GM10248 (cell line): ENCODE measurements at regions not wholly inside any gene's neighbourhood (a gene's known extent, or its start where the extent isn't known, plus 50 kb on each side); places are given as distances from the start of the nearest gene placed in this dataset.

Source experiments
- CTCF ChIA-PET: fragments of 300-600 bp; sonication (Branson Sonifier 250); formaldehyde crosslinking; extraction: SDS; loops from one replicate; lab custom pipeline; 2021; ENCODE audit warnings: antibody characterized with exemption; lab: Yijun Ruan, JAX
- POLR2A ChIA-PET: fragments of 350-650 bp; sonication (Branson Sonifier 250); formaldehyde crosslinking; extraction: SDS; loops from one replicate; lab custom pipeline; 2020; ENCODE audit warnings: antibody characterized with exemption; lab: Yijun Ruan, JAX
- DNase-seq: peaks from one replicate; pipeline ENCODE4 v3.0.0; 2012; ENCODE audit errors: extremely low spot score
- CTCF ChIP-seq: IDR thresholded peaks from 2 replicates; pipeline ENCODE4 v1.5.1; 2012; ENCODE audit warnings: mild to moderate bottlenecking, low read depth; ENCODE audit errors: extremely low read depth, missing control alignments, control extremely low read depth

DNA sequence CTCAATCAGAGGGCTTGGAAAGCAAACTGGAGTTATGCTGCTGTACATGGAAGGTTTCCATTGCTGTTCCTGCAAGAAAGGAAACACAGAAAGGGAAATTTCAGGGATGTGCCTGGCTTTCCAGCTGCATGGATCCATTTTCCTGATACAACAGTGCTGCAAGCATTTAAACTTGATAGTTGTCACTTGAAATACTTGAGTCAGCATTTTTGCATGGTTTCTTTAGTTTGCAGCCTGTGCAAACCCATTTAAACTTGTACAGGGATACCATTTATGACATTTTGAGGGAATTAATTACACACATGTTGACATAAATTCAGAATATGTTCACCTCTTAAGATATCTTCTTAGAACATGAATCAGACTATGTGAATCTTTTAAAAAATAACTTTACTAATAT is 131.1 kb upstream of the RASGEF1B start:
- POLR2A ChIA-PET: no interaction called here
- CTCF ChIA-PET: no interaction called here
- TF ChIP-seq CTCF: no peak
- DNase-seq: no peak

- CTCF ChIA-PET: interaction anchor here (1.0 kb wide), 1 partner anchor 11 kb away, joined by 3 read pairs; no protein-coding TSS in a partner anchor
- POLR2A ChIA-PET: no interaction called here
- TF ChIP-seq CTCF: no peak
- DNase-seq: no peak
Measured at GRCh38 chr4:81601358-81601694, 129.6 kb upstream of the RASGEF1B start.

DNA sequence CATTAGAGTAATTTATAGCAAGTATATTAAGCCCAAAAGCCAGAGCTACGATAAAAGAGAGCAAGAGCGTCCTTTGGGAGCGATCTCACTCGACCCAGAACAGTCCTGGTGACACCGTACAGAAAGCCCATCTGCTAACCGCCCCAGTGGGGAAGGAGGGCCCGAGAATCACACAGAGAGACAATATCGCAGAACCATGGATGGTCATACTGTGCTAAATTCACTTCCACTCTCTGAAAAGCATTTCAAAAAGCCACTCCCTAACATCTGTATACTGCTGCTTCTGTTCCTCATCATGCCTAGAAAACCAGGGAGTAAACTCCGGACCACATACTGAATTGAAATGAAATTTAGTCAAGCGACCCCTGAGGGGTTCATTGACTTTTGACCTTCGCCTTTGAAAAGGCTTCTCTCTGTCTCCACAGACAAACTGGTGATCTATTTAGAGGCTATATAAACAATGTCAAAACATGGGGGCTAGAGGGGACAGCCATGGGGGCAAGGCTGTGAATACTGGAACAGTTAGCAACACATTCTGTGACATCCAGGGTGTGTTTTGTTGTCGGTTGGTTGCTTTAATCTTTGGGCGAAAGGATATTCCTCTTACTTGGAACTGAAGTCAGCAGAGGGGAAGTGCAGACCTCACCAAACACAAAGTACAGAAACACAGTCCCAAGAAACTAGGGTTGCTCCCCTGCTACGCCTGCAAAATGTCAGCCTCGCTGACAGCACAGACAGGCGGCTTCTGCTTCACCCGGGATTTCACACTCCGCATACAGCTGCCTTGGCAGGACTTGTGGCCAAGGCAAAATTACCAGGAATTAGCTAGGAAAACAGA is 129.0 kb upstream of the RASGEF1B start:
- ChIA-PET CTCF (interaction anchor here (1.0 kb wide), 1 partner anchor 10 kb away, joined by 3 read pairs; no protein-coding TSS in a partner anchor), POLR2A (no interaction called here)
- no peak for DNase-seq
- no peak for TF ChIP-seq CTCF

GRCh38 chr4:81599742-81600380 is 128.2 kb upstream of the RASGEF1B start:
- CTCF ChIA-PET: no interaction called here
- no peak for DNase-seq
- POLR2A ChIA-PET: no interaction called here

DNA sequence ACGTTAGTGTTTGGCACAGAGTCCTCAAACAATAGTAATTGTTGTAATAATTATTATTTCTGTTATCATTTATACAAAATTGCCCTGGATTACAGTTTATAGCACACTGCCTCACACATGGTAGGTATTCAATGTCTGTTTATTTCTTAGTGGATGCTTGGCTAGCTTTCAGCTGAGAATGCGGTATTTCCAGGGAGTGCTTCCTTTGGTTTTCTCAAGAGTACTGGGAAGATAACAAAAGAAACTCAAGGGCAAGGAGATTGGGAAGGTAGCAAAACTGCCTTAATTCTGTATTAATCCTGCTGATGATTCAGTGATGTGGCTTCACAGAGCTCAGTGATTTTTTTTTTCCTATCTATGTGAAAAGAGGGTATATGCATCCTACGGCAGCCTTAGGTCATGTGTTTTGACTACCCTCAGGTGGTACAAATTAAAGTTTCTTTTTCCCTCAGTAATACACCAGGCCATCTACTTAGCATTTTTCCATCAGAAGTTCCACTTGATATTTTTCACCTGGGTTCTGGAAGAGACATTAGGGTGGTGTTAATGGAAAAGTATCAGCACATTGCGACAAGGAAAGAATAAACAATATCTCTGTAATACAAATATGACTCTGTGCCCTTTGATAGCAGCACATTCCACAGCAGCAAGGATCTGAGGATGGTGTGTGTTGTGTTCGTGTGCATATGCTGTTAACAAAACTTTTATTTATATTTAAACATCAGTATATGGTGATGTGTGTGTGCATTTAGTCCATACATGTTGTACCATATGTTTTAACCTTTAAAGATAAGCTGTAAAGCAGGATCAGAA is 124.3 kb upstream of the RASGEF1B start:
- CTCF ChIA-PET: interaction anchor here (0.9 to 1.2 kb wide), 2 partner anchors 40 to 86 kb away, joined by 3 read pairs; no protein-coding TSS in a partner anchor
- DNase-seq: no peak
- POLR2A ChIA-PET: no interaction called here
- TF ChIP-seq CTCF: no peak

More at GRCh38 chr4:81599742-81600380, 128.2 kb upstream of the RASGEF1B start:
- TF ChIP-seq CTCF: no peak

DNA sequence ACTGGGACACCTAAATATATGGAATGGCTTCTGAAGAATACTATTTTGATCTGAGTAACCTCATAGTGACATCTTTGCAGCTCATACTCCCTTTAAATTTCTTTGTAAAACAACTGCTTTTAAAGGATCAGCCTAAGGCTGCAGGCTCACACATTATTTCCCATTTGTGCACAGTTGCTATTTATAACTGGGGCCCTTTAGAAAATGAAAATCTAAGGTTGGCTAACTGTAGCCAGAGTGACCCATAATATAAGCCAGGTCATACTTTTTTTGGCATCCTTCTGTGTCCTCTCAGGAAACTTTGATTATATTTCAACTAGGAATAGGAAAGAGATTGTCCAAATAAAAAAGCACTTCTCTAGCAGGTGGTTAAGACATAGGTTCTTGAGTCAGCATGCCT is 123.6 kb upstream of the RASGEF1B start:
- no peak for DNase-seq
- POLR2A ChIA-PET: no interaction called here
- CTCF ChIA-PET: interaction anchor here (0.9 kb wide), 1 partner anchor 39 kb away, joined by 3 read pairs; no protein-coding TSS in a partner anchor
- no peak for TF ChIP-seq CTCF
